ENCODE measurements at regions not wholly inside any gene's neighbourhood (a gene's known extent, or its start where the extent isn't known, plus 50 kb on each side); places are given as distances from the start of the nearest gene placed in this dataset.
"Not testable (repeated sequence)": the region's sequence is repeated elsewhere in the genome, so short reads cannot be mapped to it uniquely, and the experiment has no call there.

DNA sequence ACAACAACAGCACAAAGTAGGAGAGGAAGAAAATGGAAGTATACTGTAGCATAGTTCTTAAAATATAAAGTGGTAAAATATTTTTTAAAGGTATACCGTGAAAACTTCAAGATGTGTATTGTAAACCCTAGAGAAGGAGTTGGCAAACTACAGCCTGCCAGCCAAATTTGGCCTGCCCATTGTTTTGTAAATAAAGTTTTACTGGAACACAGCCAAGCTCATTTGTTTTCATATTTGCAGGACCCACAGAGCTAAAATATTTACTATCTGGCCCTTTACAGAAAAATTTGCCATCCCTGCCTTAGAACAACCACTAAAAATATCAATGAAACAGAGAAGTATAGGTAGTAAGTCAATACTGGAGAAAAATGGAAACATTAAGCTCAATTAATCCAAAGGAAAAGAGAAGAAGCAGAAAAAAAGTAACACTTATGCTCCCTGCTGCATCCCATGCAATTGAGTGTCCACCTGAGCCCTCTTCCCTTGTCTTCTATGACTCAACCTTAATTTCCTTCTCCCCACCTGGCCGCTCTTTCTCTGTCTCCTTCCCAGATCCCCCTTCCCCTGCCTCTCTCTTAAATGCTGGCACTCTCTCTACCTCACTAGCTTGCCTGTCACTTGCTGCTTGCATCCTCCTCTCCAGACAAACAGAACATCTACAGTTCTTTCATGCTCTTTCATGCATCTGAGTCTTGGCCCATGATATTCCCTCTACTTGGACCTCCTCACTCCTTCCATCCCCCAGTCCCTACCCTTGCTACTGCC is 50.6 kb upstream of the FER start:
- no peak overlapping the region for H3K27ac ChIP-seq
- H3K4me3 ChIP-seq = no peak overlapping the region
- TF ChIP-seq CTCF (IDR thresholded peaks at IDR 0.05) = no peak
- no peak for DNase-seq (ENCODE audit: low spot score)

DNA sequence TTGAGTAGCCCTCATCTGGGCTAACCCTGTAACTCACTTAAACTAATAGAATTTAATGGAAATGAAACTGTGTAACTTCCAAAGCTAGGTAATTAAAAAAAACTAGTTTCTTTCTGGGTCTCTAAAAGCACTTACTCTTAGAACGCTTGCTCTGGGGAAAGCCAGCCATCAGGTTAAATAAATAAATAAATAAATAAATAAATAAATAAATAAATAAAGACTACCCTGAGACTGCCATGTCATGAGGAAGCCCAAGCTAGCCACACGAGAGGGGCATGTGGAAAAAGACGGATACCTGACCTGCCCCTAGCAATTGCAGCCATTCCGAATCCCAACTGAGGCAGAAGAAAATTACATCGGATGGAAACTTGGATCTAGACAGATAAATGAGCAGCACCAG is 51.3 kb upstream of the FER start:
- no peak for DNase-seq (ENCODE audit: low spot score)
- no peak overlapping the region for H3K27ac ChIP-seq
- TF ChIP-seq CTCF (IDR thresholded peaks at IDR 0.05) = no peak
- H3K4me3 ChIP-seq = no peak overlapping the region

DNA sequence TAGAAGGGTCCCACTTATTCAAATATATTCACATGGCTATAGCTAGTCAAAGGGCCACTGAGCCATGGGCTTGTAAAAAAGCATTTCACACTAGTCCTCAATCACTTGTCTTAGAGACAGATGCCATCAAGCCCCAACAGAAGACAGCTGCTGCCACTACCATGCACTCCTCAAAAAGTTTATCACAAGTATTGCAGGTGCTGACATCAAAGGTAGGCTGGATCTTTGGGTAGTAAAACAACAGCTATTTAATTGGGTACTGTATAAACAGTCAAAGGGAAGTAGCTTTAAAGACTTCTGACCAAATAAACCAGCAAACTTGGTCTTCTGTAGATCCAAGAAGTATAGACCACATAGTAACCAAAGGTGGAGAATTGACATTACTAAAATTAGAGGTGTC is 59.2 kb upstream of the FER start:
- Histone ChIP-seq H3K27ac (no peak overlapping the region), H3K4me3 (no peak overlapping the region)
- no peak for DNase-seq (ENCODE audit: low spot score)
- no peak for TF ChIP-seq CTCF (IDR thresholded peaks at IDR 0.05)

GRCh38 chr5:108687595-108688200 is 60.0 kb upstream of the FER start:
- peak overlapping the region in 1 of 2 donors; percentile 62 for H3K27ac ChIP-seq
- H3K4me3 ChIP-seq = peak overlapping the region; percentile 39
- no peak for TF ChIP-seq CTCF (IDR thresholded peaks at IDR 0.05)
- DNase-seq (ENCODE audit: low spot score) = no peak

DNA sequence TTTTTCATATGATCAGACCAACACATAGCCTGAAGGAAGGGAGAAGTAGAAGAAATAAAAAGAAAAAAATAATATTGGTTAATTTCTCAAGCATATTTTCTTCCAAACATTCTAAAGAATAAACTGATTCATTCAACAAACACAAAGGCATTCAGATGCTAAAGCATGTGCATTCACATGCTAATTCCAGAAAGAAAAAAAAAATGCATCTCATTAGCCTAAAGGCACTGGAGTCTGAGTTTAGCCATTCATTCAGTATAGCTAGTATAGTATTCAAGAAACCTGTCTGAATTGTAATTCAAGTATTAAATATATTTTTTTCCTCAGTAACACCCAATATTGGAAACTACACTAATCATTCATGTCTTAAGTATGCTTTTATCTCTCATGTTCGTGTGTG is 61.0 kb upstream of the FER start:
- no peak overlapping the region for H3K4me3 ChIP-seq
- no peak for DNase-seq (ENCODE audit: low spot score)
- H3K27ac ChIP-seq = no peak overlapping the region
- no peak for TF ChIP-seq CTCF (IDR thresholded peaks at IDR 0.05)

GRCh38 chr5:108685448-108686216 is 62.1 kb upstream of the FER start:
- not testable (repeated sequence) for H3K27ac ChIP-seq; DNase-seq (ENCODE audit: low spot score); H3K4me3 ChIP-seq

DNA sequence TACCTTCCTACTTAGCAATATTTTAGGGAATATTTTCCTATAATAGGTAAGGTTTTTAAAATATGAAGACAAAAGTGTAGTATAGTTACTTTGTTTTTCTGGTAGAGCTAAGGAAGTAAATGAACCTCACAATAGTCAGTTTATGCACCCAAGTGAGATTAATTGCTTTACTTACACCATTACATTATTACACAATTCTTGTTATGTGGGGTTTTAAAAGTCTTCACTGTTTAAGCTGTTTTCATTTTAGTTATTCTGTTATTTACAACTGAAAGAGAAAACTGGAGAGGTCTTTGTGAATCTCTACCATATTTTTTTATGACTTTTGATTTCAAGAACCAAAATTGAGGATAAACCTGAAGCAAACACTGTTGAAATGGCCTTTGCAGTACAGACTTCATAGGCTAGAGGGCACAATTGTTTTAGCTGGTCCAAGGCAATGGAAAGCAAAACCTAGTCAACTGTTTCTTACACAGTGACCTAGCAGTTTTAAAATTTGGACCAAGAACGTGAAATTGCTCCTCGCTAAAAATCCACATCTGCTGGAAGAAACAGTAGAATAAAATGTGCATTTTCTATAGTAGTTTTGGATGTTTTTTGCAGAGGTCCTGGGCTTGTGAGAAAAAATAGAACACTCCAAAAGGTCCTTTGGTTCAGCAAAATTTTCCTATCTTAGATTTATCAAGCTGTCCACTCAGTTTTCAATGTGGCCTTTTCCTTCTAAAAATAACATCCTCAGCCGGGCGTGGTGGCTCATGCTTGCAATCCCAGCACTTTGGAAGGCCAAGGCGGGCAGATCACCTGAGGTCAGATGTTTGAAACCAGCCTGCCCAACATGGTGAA is 66.4 kb upstream of the FER start:
- peak overlapping the region; percentile 54 to 66 for H3K27ac ChIP-seq
- no peak for DNase-seq (ENCODE audit: low spot score)
- H3K4me3 ChIP-seq = peak overlapping the region; percentile 43
- TF ChIP-seq CTCF (IDR thresholded peaks at IDR 0.05) = peak; percentile 79
